GM12878 (cell line): ENCODE measurements at regions not wholly inside any gene's neighbourhood (a gene's known extent, or its start where the extent isn't known, plus 50 kb on each side); places are given as distances from the start of the nearest gene placed in this dataset.

Experiments
- ATAC-seq: fragments of 200-7000 bp; cut with Tn5 transposase; 3 replicates; pipeline ENCODE4 v1.9.1; 2020; ENCODE audit warnings: mild to moderate bottlenecking, moderate library complexity
- BruUV-seq: library from RNA; stranded (reverse); fragments of 400-500 nt; replicated peaks from 2 replicates; lab custom pipeline; 2021; lab: Mats Ljungman, UMichigan
- CTCF ChIA-PET: fragments of 300-600 bp; sonication (Branson Sonifier 250); formaldehyde crosslinking; extraction: SDS; loops from one replicate; lab custom pipeline; 2021; ENCODE audit warnings: inconsistent platforms; lab: Yijun Ruan, JAX
- POLR2A ChIA-PET: fragments of 350-600 bp; formaldehyde crosslinking; extraction: SDS; loops from one replicate; lab custom pipeline; 2021; ENCODE audit warnings: inconsistent platforms; lab: Charles Lee
- RAD21 ChIA-PET: fragments of 300-600 bp; sonication (Branson Sonifier 250); formaldehyde crosslinking; loops from one replicate; lab custom pipeline; 2023; ENCODE audit warnings: antibody characterized with exemption; ENCODE audit not compliant: unreplicated experiment; lab: Charles Lee
- SMC1A ChIA-PET: fragments of 300-600 bp; sonication (Branson Sonifier 250); formaldehyde crosslinking; loops from one replicate; lab custom pipeline; 2023; ENCODE audit not compliant: unreplicated experiment, uncharacterized antibody; lab: Charles Lee
- DNase-seq: peaks from one replicate; pipeline ENCODE4 v3.0.0-alpha.2; 2011; ENCODE audit warnings: low read depth, low spot score
- FAIRE-seq: peaks from 3 replicates; lab custom pipeline; 2011; peaks lifted over from hg19 to GRCh38; lab: Jason Lieb, UNC
- H2AFZ ChIP-seq: 2 replicates; pipeline ENCODE4 v1.6.0; 2011; ENCODE audit warnings: low read depth, low read length, control low read depth; ENCODE audit not compliant: control insufficient read depth
- H3K27ac ChIP-seq: 2 replicates; pipeline ENCODE4 v1.5.1; 2011; ENCODE audit warnings: control low read depth; ENCODE audit not compliant: control insufficient read depth, insufficient read depth
- H3K27me3 ChIP-seq, 2 experiments: replicated peaks in 1 of 2; 2 replicates each; pipeline versions ENCODE4 v1.6.0 to v1.6.1; 2011; ENCODE audit warnings: low read length in 1 of 2; ENCODE audit not compliant: control insufficient read depth in 2 of 2, insufficient read depth in 2 of 2
- H3K36me3 ChIP-seq, 2 experiments: 2 replicates each; pipeline ENCODE4 v1.5.1; 2011; ENCODE audit warnings: low read length in 1 of 2; ENCODE audit not compliant: control insufficient read depth in 2 of 2, insufficient read depth in 2 of 2
- H3K4me1 ChIP-seq: 2 replicates; pipeline ENCODE4 v1.6.1; 2011; ENCODE audit warnings: mild to moderate bottlenecking, low read length, moderate library complexity, mixed read lengths; ENCODE audit not compliant: control insufficient read depth, insufficient read depth
- H3K4me2 ChIP-seq: 2 replicates; pipeline ENCODE4 v1.6.0; 2011; ENCODE audit warnings: control low read depth; ENCODE audit not compliant: control insufficient read depth, insufficient read depth
- H3K4me3 ChIP-seq: fragments of 200-600 bp; sonication (generic); 2 replicates; pipeline ENCODE4 v1.5.1; 2016
- H3K79me2 ChIP-seq: 2 replicates; pipeline ENCODE4 v1.6.0; 2011; ENCODE audit warnings: low read length; ENCODE audit not compliant: control insufficient read depth, insufficient read depth
- H3K9ac ChIP-seq: 2 replicates; pipeline ENCODE4 v1.8.0; 2011; ENCODE audit warnings: low read length, control low read depth, mixed read lengths; ENCODE audit not compliant: control insufficient read depth, insufficient read depth
- H3K9me3 ChIP-seq: replicated peaks from 3 replicates; pipeline ENCODE4 v1.5.1; 2011; ENCODE audit warnings: mild to moderate bottlenecking, low read length; ENCODE audit not compliant: control insufficient read depth, insufficient read depth
- H4K20me1 ChIP-seq: 2 replicates; pipeline ENCODE4 v1.6.0; 2011; ENCODE audit not compliant: control insufficient read depth, insufficient read depth
- NFXL1 ChIP-seq: fragments of 450-650 bp; IDR thresholded peaks from 2 replicates; pipeline ENCODE4 v1.6.1; 2017; ENCODE audit warnings: antibody characterized with exemption, mild to moderate bottlenecking, borderline replicate concordance
- RFX5 ChIP-seq: IDR thresholded peaks from 2 replicates; pipeline ENCODE4 v1.6.1; 2011; ENCODE audit warnings: low read depth, low read length, improper control_type of control experiment
- TBL1XR1 ChIP-seq: IDR thresholded peaks from 2 replicates; pipeline ENCODE4 v1.6.1; 2012; ENCODE audit warnings: low read depth, low read length, improper control_type of control experiment
- ZNF207 ChIP-seq: fragments of 450-650 bp; IDR thresholded peaks from 2 replicates; pipeline ENCODE4 v1.6.1; 2014; ENCODE audit warnings: antibody characterized with exemption, mild to moderate bottlenecking, borderline replicate concordance
- ZNF217 ChIP-seq: fragments of 450-650 bp; IDR thresholded peaks from 2 replicates; pipeline ENCODE4 v1.6.1; 2017; ENCODE audit warnings: antibody characterized with exemption, mild to moderate bottlenecking
- ZNF24 ChIP-seq: fragments of 450-650 bp; IDR thresholded peaks from 2 replicates; pipeline ENCODE4 v1.6.1; 2017; ENCODE audit warnings: antibody characterized with exemption, mild to moderate bottlenecking
- ZNF274 ChIP-seq: IDR thresholded peaks from one replicate; pipeline ENCODE4 v1.8.0; 2011; ENCODE audit not compliant: insufficient read length, insufficient read depth
- WGBS: methylation state at CpG from one replicate; pipeline ENCODE4 v1.1.6; 2016; ENCODE audit warnings: low lambda C conversion rate; ENCODE audit not compliant: insufficient replicate concordance, insufficient coverage; ENCODE audit errors: missing lambda C conversion rate; 5-methylcytosine and 5-hydroxymethylcytosine counted together
- in situ Hi-C: fragments of 300-500 bp; cut with MboI; formaldehyde crosslinking; loops from 9 replicates; pipeline ENCODE4 v1.14.3; 2018; ENCODE audit warnings: mixed read lengths
- intact Hi-C: fragments of 100-400 bp; cut with micrococcal nuclease; formaldehyde crosslinking; loops from one replicate; pipeline ENCODE4 v1.14.2; 2022; ENCODE audit not compliant: unreplicated experiment
- TF ChIP-seq, protein P1 (sequence below): IDR thresholded peaks from 2 replicates; pipeline ENCODE4 v1.6.1; 2012; ENCODE audit warnings: low read depth, low read length, improper control_type of control experiment
- TF ChIP-seq, protein P2 (sequence below): fragments of 450-650 bp; IDR thresholded peaks from 2 replicates; pipeline ENCODE4 v1.6.1; 2017; ENCODE audit warnings: mild to moderate bottlenecking
- TF ChIP-seq, protein P3 (sequence below): fragments of 450-650 bp; IDR thresholded peaks from 2 replicates; pipeline ENCODE4 v1.6.1; 2017; ENCODE audit warnings: mild to moderate bottlenecking, low read depth, inconsistent platforms; ENCODE audit not compliant: poor library complexity, severe bottlenecking
- TF ChIP-seq, protein P4 (sequence below): fragments of 450-650 bp; conservative IDR thresholded peaks from 2 replicates; pipeline ENCODE4 v1.6.1; 2017; ENCODE audit warnings: mild to moderate bottlenecking, moderate library complexity
- TF ChIP-seq, protein P5 (sequence below): fragments of 450-650 bp; IDR thresholded peaks from 2 replicates; pipeline ENCODE4 v1.6.1; 2017; ENCODE audit warnings: mild to moderate bottlenecking, moderate library complexity

DNA sequence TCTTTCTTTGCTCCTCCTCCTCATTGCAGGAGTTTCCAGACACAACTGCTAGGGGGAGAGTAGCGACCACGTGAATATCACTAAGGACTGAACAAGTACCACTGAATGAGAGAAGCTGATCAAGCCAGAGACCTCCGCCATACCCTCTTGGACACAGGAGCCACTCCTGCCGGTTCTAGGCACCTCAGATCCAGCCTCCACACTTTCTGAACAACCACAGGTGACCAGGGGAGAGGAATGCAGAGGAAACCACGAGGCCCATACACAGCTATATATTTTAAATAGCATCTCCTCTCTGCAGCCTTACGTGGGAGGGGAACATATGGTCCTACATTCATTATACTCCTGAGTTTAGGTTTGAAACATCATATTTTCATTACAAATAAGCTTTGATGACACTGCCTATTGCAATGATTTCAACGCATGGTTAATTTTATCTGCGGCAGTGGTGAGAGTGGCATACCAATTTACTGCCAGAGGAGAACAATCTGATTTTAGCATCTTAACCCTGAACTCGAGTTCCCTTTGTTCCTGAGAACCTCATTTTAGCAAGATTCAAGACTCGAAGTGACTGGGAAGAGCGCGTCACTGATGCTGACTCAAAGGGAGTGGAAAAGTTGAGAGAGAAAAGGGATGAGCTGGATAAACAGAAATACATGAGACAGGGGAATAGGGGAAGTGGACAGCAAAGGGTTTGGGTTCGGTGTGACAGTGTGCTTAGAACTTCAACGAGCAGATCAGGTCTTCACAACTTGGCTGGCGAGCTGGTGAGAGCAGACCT, 231.7 kb upstream of the PPARGC1A start:
- FAIRE-seq, result no peak
- TF ChIP-seq, protein P1, sequence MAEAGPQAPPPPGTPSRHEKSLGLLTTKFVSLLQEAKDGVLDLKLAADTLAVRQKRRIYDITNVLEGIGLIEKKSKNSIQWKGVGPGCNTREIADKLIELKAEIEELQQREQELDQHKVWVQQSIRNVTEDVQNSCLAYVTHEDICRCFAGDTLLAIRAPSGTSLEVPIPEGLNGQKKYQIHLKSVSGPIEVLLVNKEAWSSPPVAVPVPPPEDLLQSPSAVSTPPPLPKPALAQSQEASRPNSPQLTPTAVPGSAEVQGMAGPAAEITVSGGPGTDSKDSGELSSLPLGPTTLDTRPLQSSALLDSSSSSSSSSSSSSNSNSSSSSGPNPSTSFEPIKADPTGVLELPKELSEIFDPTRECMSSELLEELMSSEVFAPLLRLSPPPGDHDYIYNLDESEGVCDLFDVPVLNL, result no peak
- TF ChIP-seq ZNF274 (no peak), NFXL1 (no peak), ZNF24 (no peak), RFX5 (no peak), ZNF217 (no peak), TBL1XR1 (no peak), ZNF207 (no peak)
- TF ChIP-seq, protein P2, sequence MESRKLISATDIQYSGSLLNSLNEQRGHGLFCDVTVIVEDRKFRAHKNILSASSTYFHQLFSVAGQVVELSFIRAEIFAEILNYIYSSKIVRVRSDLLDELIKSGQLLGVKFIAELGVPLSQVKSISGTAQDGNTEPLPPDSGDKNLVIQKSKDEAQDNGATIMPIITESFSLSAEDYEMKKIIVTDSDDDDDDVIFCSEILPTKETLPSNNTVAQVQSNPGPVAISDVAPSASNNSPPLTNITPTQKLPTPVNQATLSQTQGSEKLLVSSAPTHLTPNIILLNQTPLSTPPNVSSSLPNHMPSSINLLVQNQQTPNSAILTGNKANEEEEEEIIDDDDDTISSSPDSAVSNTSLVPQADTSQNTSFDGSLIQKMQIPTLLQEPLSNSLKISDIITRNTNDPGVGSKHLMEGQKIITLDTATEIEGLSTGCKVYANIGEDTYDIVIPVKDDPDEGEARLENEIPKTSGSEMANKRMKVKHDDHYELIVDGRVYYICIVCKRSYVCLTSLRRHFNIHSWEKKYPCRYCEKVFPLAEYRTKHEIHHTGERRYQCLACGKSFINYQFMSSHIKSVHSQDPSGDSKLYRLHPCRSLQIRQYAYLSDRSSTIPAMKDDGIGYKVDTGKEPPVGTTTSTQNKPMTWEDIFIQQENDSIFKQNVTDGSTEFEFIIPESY, result no peak
- TF ChIP-seq, protein P3, sequence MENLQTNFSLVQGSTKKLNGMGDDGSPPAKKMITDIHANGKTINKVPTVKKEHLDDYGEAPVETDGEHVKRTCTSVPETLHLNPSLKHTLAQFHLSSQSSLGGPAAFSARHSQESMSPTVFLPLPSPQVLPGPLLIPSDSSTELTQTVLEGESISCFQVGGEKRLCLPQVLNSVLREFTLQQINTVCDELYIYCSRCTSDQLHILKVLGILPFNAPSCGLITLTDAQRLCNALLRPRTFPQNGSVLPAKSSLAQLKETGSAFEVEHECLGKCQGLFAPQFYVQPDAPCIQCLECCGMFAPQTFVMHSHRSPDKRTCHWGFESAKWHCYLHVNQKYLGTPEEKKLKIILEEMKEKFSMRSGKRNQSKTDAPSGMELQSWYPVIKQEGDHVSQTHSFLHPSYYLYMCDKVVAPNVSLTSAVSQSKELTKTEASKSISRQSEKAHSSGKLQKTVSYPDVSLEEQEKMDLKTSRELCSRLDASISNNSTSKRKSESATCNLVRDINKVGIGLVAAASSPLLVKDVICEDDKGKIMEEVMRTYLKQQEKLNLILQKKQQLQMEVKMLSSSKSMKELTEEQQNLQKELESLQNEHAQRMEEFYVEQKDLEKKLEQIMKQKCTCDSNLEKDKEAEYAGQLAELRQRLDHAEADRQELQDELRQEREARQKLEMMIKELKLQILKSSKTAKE, result no peak
- TF ChIP-seq, protein P4, sequence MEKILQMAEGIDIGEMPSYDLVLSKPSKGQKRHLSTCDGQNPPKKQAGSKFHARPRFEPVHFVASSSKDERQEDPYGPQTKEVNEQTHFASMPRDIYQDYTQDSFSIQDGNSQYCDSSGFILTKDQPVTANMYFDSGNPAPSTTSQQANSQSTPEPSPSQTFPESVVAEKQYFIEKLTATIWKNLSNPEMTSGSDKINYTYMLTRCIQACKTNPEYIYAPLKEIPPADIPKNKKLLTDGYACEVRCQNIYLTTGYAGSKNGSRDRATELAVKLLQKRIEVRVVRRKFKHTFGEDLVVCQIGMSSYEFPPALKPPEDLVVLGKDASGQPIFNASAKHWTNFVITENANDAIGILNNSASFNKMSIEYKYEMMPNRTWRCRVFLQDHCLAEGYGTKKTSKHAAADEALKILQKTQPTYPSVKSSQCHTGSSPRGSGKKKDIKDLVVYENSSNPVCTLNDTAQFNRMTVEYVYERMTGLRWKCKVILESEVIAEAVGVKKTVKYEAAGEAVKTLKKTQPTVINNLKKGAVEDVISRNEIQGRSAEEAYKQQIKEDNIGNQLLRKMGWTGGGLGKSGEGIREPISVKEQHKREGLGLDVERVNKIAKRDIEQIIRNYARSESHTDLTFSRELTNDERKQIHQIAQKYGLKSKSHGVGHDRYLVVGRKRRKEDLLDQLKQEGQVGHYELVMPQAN, result no peak
- TF ChIP-seq, protein P5, sequence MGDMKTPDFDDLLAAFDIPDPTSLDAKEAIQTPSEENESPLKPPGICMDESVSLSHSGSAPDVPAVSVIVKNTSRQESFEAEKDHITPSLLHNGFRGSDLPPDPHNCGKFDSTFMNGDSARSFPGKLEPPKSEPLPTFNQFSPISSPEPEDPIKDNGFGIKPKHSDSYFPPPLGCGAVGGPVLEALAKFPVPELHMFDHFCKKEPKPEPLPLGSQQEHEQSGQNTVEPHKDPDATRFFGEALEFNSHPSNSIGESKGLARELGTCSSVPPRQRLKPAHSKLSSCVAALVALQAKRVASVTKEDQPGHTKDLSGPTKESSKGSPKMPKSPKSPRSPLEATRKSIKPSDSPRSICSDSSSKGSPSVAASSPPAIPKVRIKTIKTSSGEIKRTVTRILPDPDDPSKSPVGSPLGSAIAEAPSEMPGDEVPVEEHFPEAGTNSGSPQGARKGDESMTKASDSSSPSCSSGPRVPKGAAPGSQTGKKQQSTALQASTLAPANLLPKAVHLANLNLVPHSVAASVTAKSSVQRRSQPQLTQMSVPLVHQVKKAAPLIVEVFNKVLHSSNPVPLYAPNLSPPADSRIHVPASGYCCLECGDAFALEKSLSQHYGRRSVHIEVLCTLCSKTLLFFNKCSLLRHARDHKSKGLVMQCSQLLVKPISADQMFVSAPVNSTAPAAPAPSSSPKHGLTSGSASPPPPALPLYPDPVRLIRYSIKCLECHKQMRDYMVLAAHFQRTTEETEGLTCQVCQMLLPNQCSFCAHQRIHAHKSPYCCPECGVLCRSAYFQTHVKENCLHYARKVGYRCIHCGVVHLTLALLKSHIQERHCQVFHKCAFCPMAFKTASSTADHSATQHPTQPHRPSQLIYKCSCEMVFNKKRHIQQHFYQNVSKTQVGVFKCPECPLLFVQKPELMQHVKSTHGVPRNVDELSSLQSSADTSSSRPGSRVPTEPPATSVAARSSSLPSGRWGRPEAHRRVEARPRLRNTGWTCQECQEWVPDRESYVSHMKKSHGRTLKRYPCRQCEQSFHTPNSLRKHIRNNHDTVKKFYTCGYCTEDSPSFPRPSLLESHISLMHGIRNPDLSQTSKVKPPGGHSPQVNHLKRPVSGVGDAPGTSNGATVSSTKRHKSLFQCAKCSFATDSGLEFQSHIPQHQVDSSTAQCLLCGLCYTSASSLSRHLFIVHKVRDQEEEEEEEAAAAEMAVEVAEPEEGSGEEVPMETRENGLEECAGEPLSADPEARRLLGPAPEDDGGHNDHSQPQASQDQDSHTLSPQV, result no peak

More for the DNA sequence above, 231.7 kb upstream of the PPARGC1A start:
- ChIA-PET RAD21 (no interaction called here), POLR2A (no interaction called here), SMC1A (interaction anchor here (1.2 kb wide), 1 partner anchor 12 kb away, joined by 3 read pairs; no protein-coding TSS in a partner anchor), CTCF (no interaction called here)
- Histone ChIP-seq H4K20me1 (no peaks in the 10 kb centered on the region), H3K4me2 (no peak overlapping the region), H3K36me3 (no peaks in the 10 kb centered on the region), H3K27ac (no peak overlapping the region), H3K79me2 (no peaks in the 10 kb centered on the region), H2AFZ (no peak overlapping the region), H3K9ac (no peak overlapping the region), H3K4me1 (no peaks in the 10 kb centered on the region), H3K4me3 (no peak overlapping the region), H3K9me3 (no peaks in the 10 kb centered on the region), H3K27me3 (no peaks in the 10 kb centered on the region)
- DNase-seq (no peak), ATAC-seq (no peak)
- 26% methylated on average over 15 of the region's 15 CpGs for WGBS
- intact Hi-C loops (no loop called here), in situ Hi-C loops (no loop called here)
- no TSS peak for BruUV-seq
